Astrocyte of the cerebellum (primary cell): ENCODE measurements at regions not wholly inside any gene's neighbourhood (a gene's known extent, or its start where the extent isn't known, plus 50 kb on each side); places are given as distances from the start of the nearest gene placed in this dataset.

Source experiments
- DNase-seq: peaks from one replicate; pipeline ENCODE4 v3.0.0-alpha.2; 2011; ENCODE audit warnings: low read depth
- H3K4me3 ChIP-seq: 2 replicates; pipeline ENCODE4 v1.5.1; 2011; ENCODE audit warnings: mild to moderate bottlenecking, low read depth, low read length, moderate library complexity
- in situ Hi-C: cut with HindIII; loops from 2 replicates; pipeline ENCODE4 v1.10.0; 2017; ENCODE audit warnings: low sequenced_read_pairs
- TF ChIP-seq, protein P1 (sequence below): IDR thresholded peaks from 2 replicates; pipeline ENCODE4 v1.5.1; 2012; ENCODE audit warnings: low read length, low read depth, moderate library complexity, mild to moderate bottlenecking; ENCODE audit errors: missing control alignments

DNA sequence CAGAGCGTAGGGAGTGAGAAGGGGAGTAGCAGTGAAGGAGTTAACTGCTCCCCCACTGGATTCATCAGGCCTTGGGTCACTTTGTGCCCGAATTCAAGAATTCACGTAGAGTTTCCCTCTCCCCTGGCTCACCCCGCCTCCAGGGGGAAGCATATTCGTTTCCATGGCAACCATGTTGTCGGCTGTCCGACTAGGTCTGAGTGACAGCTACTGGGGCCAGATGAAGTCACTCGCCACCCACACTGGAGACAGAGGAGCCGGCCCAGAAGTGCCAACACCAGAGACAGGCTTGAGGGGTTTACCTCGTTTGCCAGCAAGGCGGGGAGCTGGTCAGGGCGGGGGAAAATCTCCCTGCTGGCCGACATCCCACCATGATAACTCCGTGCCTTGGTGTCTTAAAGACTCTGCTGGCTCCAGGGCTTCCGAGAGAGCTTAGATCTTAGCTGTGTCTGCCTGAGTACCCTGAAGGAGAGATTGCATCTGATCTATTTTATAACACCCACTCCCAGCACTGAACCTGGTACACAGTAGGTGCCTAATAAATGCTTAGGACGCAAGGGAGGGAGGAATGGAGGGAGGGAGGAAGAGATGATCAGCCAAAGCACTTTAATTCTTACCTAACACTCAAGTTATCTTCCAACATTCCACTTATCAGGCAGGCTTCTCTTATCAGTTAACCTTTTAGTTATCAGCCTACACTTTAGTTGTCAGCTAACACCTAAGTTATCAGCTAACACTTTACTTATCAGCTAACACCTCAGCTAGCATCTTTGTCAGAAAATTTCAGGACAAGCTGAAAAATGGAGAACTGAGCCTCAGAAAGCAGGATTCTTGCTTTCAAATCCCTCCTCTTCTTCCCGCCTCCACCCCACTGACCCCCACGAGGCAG is 57.2 kb upstream of the ZNRF4 start:
- TF ChIP-seq, protein P1, sequence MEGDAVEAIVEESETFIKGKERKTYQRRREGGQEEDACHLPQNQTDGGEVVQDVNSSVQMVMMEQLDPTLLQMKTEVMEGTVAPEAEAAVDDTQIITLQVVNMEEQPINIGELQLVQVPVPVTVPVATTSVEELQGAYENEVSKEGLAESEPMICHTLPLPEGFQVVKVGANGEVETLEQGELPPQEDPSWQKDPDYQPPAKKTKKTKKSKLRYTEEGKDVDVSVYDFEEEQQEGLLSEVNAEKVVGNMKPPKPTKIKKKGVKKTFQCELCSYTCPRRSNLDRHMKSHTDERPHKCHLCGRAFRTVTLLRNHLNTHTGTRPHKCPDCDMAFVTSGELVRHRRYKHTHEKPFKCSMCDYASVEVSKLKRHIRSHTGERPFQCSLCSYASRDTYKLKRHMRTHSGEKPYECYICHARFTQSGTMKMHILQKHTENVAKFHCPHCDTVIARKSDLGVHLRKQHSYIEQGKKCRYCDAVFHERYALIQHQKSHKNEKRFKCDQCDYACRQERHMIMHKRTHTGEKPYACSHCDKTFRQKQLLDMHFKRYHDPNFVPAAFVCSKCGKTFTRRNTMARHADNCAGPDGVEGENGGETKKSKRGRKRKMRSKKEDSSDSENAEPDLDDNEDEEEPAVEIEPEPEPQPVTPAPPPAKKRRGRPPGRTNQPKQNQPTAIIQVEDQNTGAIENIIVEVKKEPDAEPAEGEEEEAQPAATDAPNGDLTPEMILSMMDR: no peak
- no peak overlapping the region for H3K4me3 ChIP-seq
- in situ Hi-C loops: no loop called here
- DNase-seq: no peak

DNA sequence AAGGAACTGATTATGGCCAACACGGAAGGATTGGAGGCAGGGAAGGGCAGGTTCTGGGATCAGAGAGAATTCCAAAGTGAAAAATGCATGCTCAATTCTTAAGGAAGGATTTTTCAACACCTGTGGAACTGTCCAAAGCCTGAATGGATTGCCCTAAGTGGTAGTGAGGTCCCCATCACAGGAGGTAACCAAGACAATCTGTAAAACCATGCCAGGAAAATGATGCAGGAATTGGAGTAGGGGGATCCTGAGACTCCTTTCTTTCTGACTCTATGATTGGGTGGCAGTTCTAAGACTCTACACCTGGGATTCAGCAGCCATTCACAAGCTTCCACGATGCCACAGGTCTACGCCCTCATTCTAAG is 56.5 kb upstream of the ZNRF4 start:
- TF ChIP-seq, protein P1: no peak
- DNase-seq: no peak
- in situ Hi-C loops: no loop called here
- H3K4me3 ChIP-seq: no peak overlapping the region

DNA sequence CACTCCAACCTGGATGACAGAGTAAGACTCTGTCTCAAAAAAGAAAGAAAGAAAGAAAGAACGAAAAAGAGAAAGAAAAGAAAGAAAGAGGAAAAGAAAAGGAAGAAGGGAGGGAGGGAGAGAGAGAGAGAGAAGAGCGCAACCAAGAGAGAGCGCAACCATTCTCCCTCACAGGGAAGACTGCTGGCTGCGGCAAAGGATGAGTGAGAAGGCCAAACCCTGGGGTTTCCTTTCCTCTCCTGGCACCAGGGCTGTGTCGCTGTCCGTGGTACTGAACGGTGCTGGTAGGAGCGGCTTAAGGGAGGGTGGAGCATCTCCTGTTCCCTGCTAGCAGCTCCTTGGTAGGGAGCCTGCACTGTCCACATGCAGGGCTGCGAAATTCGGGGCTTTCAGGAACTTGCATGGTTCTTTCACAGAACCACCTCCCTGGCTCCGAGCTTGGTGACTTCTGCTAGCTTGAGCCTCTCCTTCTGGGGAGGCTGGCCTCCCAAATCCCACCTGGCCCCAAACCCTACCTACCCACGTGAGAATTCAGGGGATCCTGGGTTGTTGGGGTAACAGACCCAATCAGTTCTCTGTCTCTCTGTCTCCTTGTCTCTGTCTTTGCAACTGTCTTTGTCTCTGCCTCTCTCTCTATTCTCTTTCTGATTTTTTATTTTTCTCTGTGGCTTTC is 51.1 kb upstream of the ZNRF4 start:
- H3K4me3 ChIP-seq: no peak overlapping the region
- TF ChIP-seq, protein P1: no peak
- in situ Hi-C loops: no loop called here
- peak; percentile 84 for DNase-seq
